B cell (primary cell): ENCODE measurements at regions not wholly inside any gene's neighbourhood (a gene's known extent, or its start where the extent isn't known, plus 50 kb on each side); places are given as distances from the start of the nearest gene placed in this dataset.
"Not testable (repeated sequence)": the region's sequence is repeated elsewhere in the genome, so short reads cannot be mapped to it uniquely, and the experiment has no call there.

ENCODE experiments used
- ATAC-seq: fragments of 200-7000 bp; cut with Tn5 transposase; one replicate; pipeline ENCODE4 v1.10.0; 2021; ENCODE audit warnings: low read depth, mild to moderate bottlenecking, moderate number of reproducible peaks, moderate library complexity
- CTCF ChIA-PET: fragments of 350-600 bp; sonication (Branson Sonifier 250); formaldehyde crosslinking; loops from one replicate; lab custom pipeline; 2021; ENCODE audit warnings: antibody characterized with exemption, inconsistent platforms; lab: Charles Lee
- POLR2A ChIA-PET: fragments of 350-600 bp; sonication (Branson Sonifier 250); formaldehyde crosslinking; loops from one replicate; lab custom pipeline; 2021; ENCODE audit warnings: antibody characterized with exemption; lab: Charles Lee
- DNase-seq: peaks from one replicate; pipeline ENCODE4 v3.0.0; 2013
- H2AFZ ChIP-seq: 2 replicates; pipeline ENCODE4 v1.6.1; 2012; ENCODE audit warnings: mild to moderate bottlenecking, low read depth, low read length; ENCODE audit not compliant: insufficient read depth, poor library complexity, severe bottlenecking
- H3K27ac ChIP-seq, 2 donors: 1 replicate in 1 of 2; 2 replicates in 1 of 2; pipeline ENCODE4 v1.5.1; 2012 to 2013; ENCODE audit warnings: low read length in 2 of 2, mild to moderate bottlenecking in 2 of 2, moderate library complexity in 1 of 2
- H3K27me3 ChIP-seq, 4 experiments: fragments of 200-600 bp in 1 of 4; sonication (generic) in 1 of 4; replicated peaks in 1 of 4; 1 replicate in 2 of 4; 2 replicates in 2 of 4; pipeline versions ENCODE4 v1.6.1 to v1.7.0; 2013 to 2016; ENCODE audit warnings: low read length in 3 of 4, mild to moderate bottlenecking in 2 of 4, mixed read lengths in 1 of 4, moderate library complexity in 1 of 4; ENCODE audit not compliant: insufficient read depth in 4 of 4, control insufficient read depth in 3 of 4; ENCODE audit errors: control extremely low read depth in 1 of 4
- H3K36me3 ChIP-seq, 2 experiments: replicated peaks in 1 of 2; 1 replicate in 1 of 2; 2 replicates in 1 of 2; pipeline versions ENCODE4 v1.6.1 to v1.7.1; 2013; ENCODE audit warnings: low read length in 1 of 2; ENCODE audit not compliant: insufficient read depth in 2 of 2, control insufficient read depth in 1 of 2; ENCODE audit errors: control extremely low read depth in 1 of 2, extremely low read depth in 1 of 2
- H3K4me1 ChIP-seq, 2 donors: fragments of 200-600 bp in 1 of 2; sonication (generic) in 1 of 2; 1 replicate in 1 of 2; 2 replicates in 1 of 2; pipeline versions ENCODE4 v1.5.1 to v1.6.1; 2013 to 2017; ENCODE audit warnings: low read length in 2 of 2; ENCODE audit not compliant: control insufficient read depth in 2 of 2, insufficient read depth in 2 of 2
- H3K4me2 ChIP-seq: replicated peaks from 2 replicates; pipeline ENCODE3; 2012; ENCODE audit warnings: mild to moderate bottlenecking, low read depth, low read length; ENCODE audit not compliant: poor library complexity, severe bottlenecking
- H3K4me3 ChIP-seq, 5 experiments: fragments of 200-600 bp in 1 of 5; sonication (generic) in 1 of 5; 1 replicate in 3 of 5; 2 replicates in 2 of 5; pipeline versions ENCODE4 v1.5.1 to v1.7.0; 2011 to 2016; ENCODE audit warnings: low read length in 4 of 5, mild to moderate bottlenecking in 4 of 5, low read depth in 2 of 5, control low read depth in 1 of 5, moderate library complexity in 1 of 5; ENCODE audit not compliant: insufficient read depth in 1 of 5; ENCODE audit errors: control extremely low read depth in 1 of 5, extremely low read depth in 1 of 5
- H3K79me2 ChIP-seq: fragments of 200-600 bp; sonication (generic); one replicate; pipeline ENCODE4 v1.6.0; 2016; ENCODE audit warnings: low read length; ENCODE audit not compliant: control insufficient read depth, insufficient read depth
- H3K9ac ChIP-seq: fragments of 200-600 bp; sonication (generic); 2 replicates; pipeline ENCODE4 v1.6.1; 2017; ENCODE audit warnings: mild to moderate bottlenecking, low read length, moderate library complexity
- H3K9me3 ChIP-seq, 3 donors: one replicate each; pipeline versions ENCODE4 v1.6.1 to v1.7.1; 2013; ENCODE audit warnings: low read length in 2 of 3; ENCODE audit not compliant: control insufficient read depth in 2 of 3, insufficient read depth in 1 of 3; ENCODE audit errors: control extremely low read depth in 1 of 3
- H4K20me1 ChIP-seq: 2 replicates; pipeline ENCODE4 v1.6.0; 2012; ENCODE audit warnings: mild to moderate bottlenecking, low read length; ENCODE audit not compliant: insufficient read depth, control insufficient read depth, poor library complexity, severe bottlenecking
- H3K27ac Mint-ChIP-seq: one replicate; pipeline ENCODE4 v1.8.0; 2021; ENCODE audit warnings: mixed read lengths
- H3K27me3 Mint-ChIP-seq: one replicate; pipeline ENCODE4 v1.8.0; 2021; ENCODE audit warnings: mixed read lengths
- H3K4me1 Mint-ChIP-seq: one replicate; pipeline ENCODE4 v1.8.0; 2021; ENCODE audit warnings: mixed read lengths
- H3K4me3 Mint-ChIP-seq: one replicate; pipeline ENCODE4 v1.8.0; 2021; ENCODE audit warnings: mixed read lengths
- H3K9me3 Mint-ChIP-seq: one replicate; pipeline ENCODE4 v1.8.0; 2022; ENCODE audit warnings: mixed read lengths; ENCODE audit not compliant: insufficient read depth
- EZH2 ChIP-seq: IDR thresholded peaks from 2 replicates; pipeline ENCODE4 v1.6.1; 2012; ENCODE audit warnings: borderline replicate concordance, low read depth, mild to moderate bottlenecking, moderate library complexity, low read length; ENCODE audit not compliant: insufficient read depth, poor library complexity, severe bottlenecking
- WGBS: methylation state at CpG from one replicate; pipeline ENCODE4 v1.1.5; 2013; ENCODE audit warnings: missing lambda C conversion rate; ENCODE audit not compliant: insufficient coverage; 5-methylcytosine and 5-hydroxymethylcytosine counted together
- intact Hi-C: fragments of 100-400 bp; cut with micrococcal nuclease; formaldehyde crosslinking; loops from one replicate; pipeline ENCODE4 v1.10.0; 2022
- TF ChIP-seq, protein P1 (sequence below): fragments of 200-600 bp; IDR thresholded peaks from one replicate; pipeline ENCODE4 v1.8.0; 2022; ENCODE audit warnings: antibody characterized with exemption, mild to moderate bottlenecking

- intact Hi-C loops, result no loop called here
- TF ChIP-seq EZH2, result no peak
- TF ChIP-seq, protein P1, sequence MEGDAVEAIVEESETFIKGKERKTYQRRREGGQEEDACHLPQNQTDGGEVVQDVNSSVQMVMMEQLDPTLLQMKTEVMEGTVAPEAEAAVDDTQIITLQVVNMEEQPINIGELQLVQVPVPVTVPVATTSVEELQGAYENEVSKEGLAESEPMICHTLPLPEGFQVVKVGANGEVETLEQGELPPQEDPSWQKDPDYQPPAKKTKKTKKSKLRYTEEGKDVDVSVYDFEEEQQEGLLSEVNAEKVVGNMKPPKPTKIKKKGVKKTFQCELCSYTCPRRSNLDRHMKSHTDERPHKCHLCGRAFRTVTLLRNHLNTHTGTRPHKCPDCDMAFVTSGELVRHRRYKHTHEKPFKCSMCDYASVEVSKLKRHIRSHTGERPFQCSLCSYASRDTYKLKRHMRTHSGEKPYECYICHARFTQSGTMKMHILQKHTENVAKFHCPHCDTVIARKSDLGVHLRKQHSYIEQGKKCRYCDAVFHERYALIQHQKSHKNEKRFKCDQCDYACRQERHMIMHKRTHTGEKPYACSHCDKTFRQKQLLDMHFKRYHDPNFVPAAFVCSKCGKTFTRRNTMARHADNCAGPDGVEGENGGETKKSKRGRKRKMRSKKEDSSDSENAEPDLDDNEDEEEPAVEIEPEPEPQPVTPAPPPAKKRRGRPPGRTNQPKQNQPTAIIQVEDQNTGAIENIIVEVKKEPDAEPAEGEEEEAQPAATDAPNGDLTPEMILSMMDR, result no peak
- H3K9me3 ChIP-seq, result peaks cover 0 to 9% (median 0%) of the 10 kb centered on the region in 3 donors
- CTCF ChIA-PET, result no interaction called here
- no peaks in the 10 kb centered on the region for H4K20me1 ChIP-seq
- no peaks in the 10 kb centered on the region for H3K27me3 ChIP-seq
- no peak overlapping the region for H3K4me3 ChIP-seq
- no peak overlapping the region for H3K27ac ChIP-seq
- no CpG with 5 or more reads among the region's 2 CpGs for WGBS
- H3K4me3 Mint-ChIP-seq, result no peak overlapping the region
- no peaks in the 10 kb centered on the region for H3K4me1 Mint-ChIP-seq
- POLR2A ChIA-PET, result no interaction called here
- no peaks in the 10 kb centered on the region for H3K4me1 ChIP-seq
- no peak for DNase-seq
- no peak overlapping the region for H3K9ac ChIP-seq
- H3K79me2 ChIP-seq, result no peaks in the 10 kb centered on the region
- H2AFZ ChIP-seq, result no peak overlapping the region
- no peak for ATAC-seq
- no peak overlapping the region for H3K27ac Mint-ChIP-seq
- peaks cover under 1% of the 10 kb centered on the region for H3K9me3 Mint-ChIP-seq
- H3K27me3 Mint-ChIP-seq, result peaks cover 3% of the 10 kb centered on the region
- no peak overlapping the region for H3K4me2 ChIP-seq
- H3K36me3 ChIP-seq, result no peaks in the 10 kb centered on the region
Observed at GRCh38 chr5:34415559-34416198, 240.4 kb upstream of the RAI14 start.

GRCh38 chr5:34416501-34417008 is 239.6 kb upstream of the RAI14 start:
- no peaks in the 10 kb centered on the region for H3K4me1 ChIP-seq
- intact Hi-C loops, result no loop called here
- DNase-seq (no peak), ATAC-seq (no peak)
- H3K9me3 ChIP-seq, result peaks cover 0 to 9% (median 0%) of the 10 kb centered on the region in 3 donors
- no peak overlapping the region for H3K27ac Mint-ChIP-seq
- POLR2A ChIA-PET, result no interaction called here
- no peak overlapping the region for H2AFZ ChIP-seq
- peaks cover 2% of the 10 kb centered on the region for H3K9me3 Mint-ChIP-seq
- no peaks in the 10 kb centered on the region for H3K4me1 Mint-ChIP-seq
- no peak overlapping the region for H3K27ac ChIP-seq
- H3K27me3 Mint-ChIP-seq, result peaks cover 3% of the 10 kb centered on the region
- H3K27me3 ChIP-seq, result no peaks in the 10 kb centered on the region
- no peak overlapping the region for H3K4me3 ChIP-seq
- TF ChIP-seq EZH2, result no peak
- TF ChIP-seq, protein P1, result no peak
- H4K20me1 ChIP-seq, result no peaks in the 10 kb centered on the region
- H3K4me3 Mint-ChIP-seq, result no peak overlapping the region
- CTCF ChIA-PET, result no interaction called here
- no peaks in the 10 kb centered on the region for H3K79me2 ChIP-seq
- H3K9ac ChIP-seq, result no peak overlapping the region
- H3K36me3 ChIP-seq, result no peaks in the 10 kb centered on the region
- H3K4me2 ChIP-seq, result no peak overlapping the region

DNA sequence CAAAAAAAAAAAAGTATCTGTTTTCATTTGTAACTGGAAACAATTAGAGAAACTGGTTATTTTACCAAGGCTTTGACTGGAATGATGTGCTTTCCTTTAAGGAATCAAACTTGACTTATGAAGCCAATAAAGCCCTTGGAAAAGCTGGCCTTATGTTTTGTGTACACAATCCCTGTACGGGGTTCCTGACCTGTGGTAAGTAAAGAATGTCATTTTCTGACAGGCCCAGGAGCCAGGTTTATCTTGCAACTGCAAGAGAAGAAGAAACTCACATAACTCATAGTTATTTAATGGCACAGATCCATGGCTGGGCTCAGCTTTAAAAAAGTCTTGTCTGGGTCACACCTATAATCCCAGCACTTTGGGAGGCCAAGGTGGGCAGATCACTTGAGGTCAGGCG is 235.9 kb upstream of the RAI14 start:
- H3K9ac ChIP-seq, H3K36me3 ChIP-seq, ATAC-seq, DNase-seq, H3K27me3 Mint-ChIP-seq, H3K27me3 ChIP-seq, H3K79me2 ChIP-seq, H3K4me3 Mint-ChIP-seq, H3K27ac ChIP-seq, H4K20me1 ChIP-seq, H3K4me2 ChIP-seq, H3K4me1 ChIP-seq, H2AFZ ChIP-seq, intact Hi-C loops, H3K9me3 Mint-ChIP-seq, H3K4me1 Mint-ChIP-seq, CTCF ChIA-PET, H3K9me3 ChIP-seq, POLR2A ChIA-PET, H3K27ac Mint-ChIP-seq, H3K4me3 ChIP-seq: not testable (repeated sequence)
- WGBS, result no CpG with 5 or more reads among the region's 2 CpGs
